A673 (cell line): ENCODE measurements at regions not wholly inside any gene's neighbourhood (a gene's known extent, or its start where the extent isn't known, plus 50 kb on each side); places are given as distances from the start of the nearest gene placed in this dataset.

Experiments used
- BruUV-seq: library from RNA; stranded (reverse); fragments of 400-500 nt; replicated peaks from 2 replicates; lab custom pipeline; 2021; lab: Mats Ljungman, UMichigan
- CTCF ChIA-PET: fragments of 300-600 bp; sonication (Branson Sonifier 250); formaldehyde crosslinking; loops from one replicate; lab custom pipeline; 2022; ENCODE audit warnings: antibody characterized with exemption; lab: Charles Lee
- POLR2A ChIA-PET: fragments of 300-600 bp; sonication (Branson Sonifier 250); formaldehyde crosslinking; loops from one replicate; lab custom pipeline; 2022; ENCODE audit warnings: antibody characterized with exemption; ENCODE audit not compliant: low non-redundant PET; lab: Charles Lee
- DNase-seq: peaks from one replicate; pipeline ENCODE4 v3.0.0-alpha.2; 2015; ENCODE audit warnings: low spot score
- H3K27ac ChIP-seq: fragments of 200-600 bp; sonication (generic); 2 replicates; pipeline ENCODE4 v1.5.1; 2016; ENCODE audit warnings: mixed run types, low read depth, mild to moderate bottlenecking, mixed read lengths, antibody characterized with exemption, low read length; ENCODE audit not compliant: poor library complexity, severe bottlenecking
- H3K27me3 ChIP-seq: fragments of 200-600 bp; sonication (generic); replicated peaks from 2 replicates; pipeline ENCODE4 v1.6.1; 2017; ENCODE audit warnings: mixed run types, low read depth, mild to moderate bottlenecking, mixed read lengths, antibody characterized with exemption, low read length; ENCODE audit not compliant: insufficient read depth, poor library complexity
- H3K36me3 ChIP-seq: fragments of 200-600 bp; sonication (generic); 2 replicates; pipeline ENCODE4 v1.6.1; 2016; ENCODE audit warnings: mixed run types, mild to moderate bottlenecking, mixed read lengths, antibody characterized with exemption, low read length; ENCODE audit not compliant: insufficient read depth, poor library complexity, severe bottlenecking
- H3K4me1 ChIP-seq: fragments of 200-600 bp; sonication (generic); 2 replicates; pipeline ENCODE4 v1.6.1; 2017; ENCODE audit warnings: mixed run types, mild to moderate bottlenecking, mixed read lengths, antibody characterized with exemption, low read length; ENCODE audit not compliant: insufficient read depth, poor library complexity, severe bottlenecking
- H3K4me3 ChIP-seq: fragments of 200-600 bp; sonication (generic); 2 replicates; pipeline ENCODE4 v1.5.1; 2016; ENCODE audit warnings: low read depth, mixed run types, mild to moderate bottlenecking, mixed read lengths, low read length; ENCODE audit not compliant: poor library complexity, severe bottlenecking
- H3K9me3 ChIP-seq: fragments of 200-600 bp; sonication (generic); 2 replicates; pipeline ENCODE4 v1.6.1; 2016; ENCODE audit warnings: mixed run types, low read depth, mild to moderate bottlenecking, mixed read lengths, antibody characterized with exemption, low read length; ENCODE audit not compliant: poor library complexity, severe bottlenecking
- CTCF ChIP-seq: fragments of 300-800, 200-600 bp; sonication (generic); conservative IDR thresholded peaks from 2 replicates; pipeline ENCODE4 v1.5.1; 2017; ENCODE audit warnings: low read depth, mild to moderate bottlenecking, antibody characterized with exemption, low read length, moderate library complexity, mixed read lengths
- EZH2 ChIP-seq: fragments of 200-600 bp; sonication (generic); IDR thresholded peaks from 2 replicates; pipeline ENCODE4 v1.6.1; 2017; ENCODE audit warnings: borderline replicate concordance, low read depth, mild to moderate bottlenecking, mixed read lengths, antibody characterized with exemption, low read length; ENCODE audit not compliant: poor library complexity, severe bottlenecking
- intact Hi-C: fragments of 100-400 bp; cut with micrococcal nuclease; formaldehyde crosslinking; loops from one replicate; pipeline ENCODE4 v1.10.0; 2022; ENCODE audit not compliant: unreplicated experiment

DNA sequence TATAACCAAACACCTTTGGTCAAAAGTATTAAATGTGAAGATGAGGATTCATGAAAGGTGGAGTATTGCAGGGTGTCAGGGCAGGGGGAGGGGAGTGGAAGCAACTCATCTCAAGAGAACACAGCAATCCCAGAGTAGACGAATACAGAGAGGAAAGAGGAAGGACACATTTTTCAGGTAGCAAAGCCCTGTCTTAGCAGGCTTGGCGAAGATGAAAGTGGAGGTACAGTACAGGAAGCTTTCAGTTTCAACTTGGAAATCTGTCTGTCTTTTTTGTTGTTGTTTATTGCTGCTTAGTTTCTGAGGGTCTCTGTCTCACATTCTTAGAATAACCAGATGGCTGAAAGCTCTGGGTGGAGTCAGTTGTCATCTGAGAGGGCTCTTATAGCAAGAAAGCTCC is 80.8 kb upstream of the GPR149 start:
- no peaks in the 10 kb centered on the region for H3K4me1 ChIP-seq
- DNase-seq = no peak
- no peak overlapping the region for H3K4me3 ChIP-seq
- BruUV-seq = no TSS peak
- no peaks in the 10 kb centered on the region for H3K36me3 ChIP-seq
- H3K27ac ChIP-seq = no peak overlapping the region
- H3K27me3 ChIP-seq = no peaks in the 10 kb centered on the region
- TF ChIP-seq CTCF = no peak
- no peak for TF ChIP-seq EZH2
- CTCF ChIA-PET = no interaction called here
- intact Hi-C loops = no loop called here
- H3K9me3 ChIP-seq = no peaks in the 10 kb centered on the region
- POLR2A ChIA-PET = no interaction called here

- no peak for DNase-seq
- CTCF ChIA-PET = no interaction called here
- BruUV-seq = no TSS peak
- H3K36me3 ChIP-seq = no peaks in the 10 kb centered on the region
- POLR2A ChIA-PET = no interaction called here
- no peak overlapping the region for H3K4me3 ChIP-seq
- intact Hi-C loops = no loop called here
- H3K9me3 ChIP-seq = no peaks in the 10 kb centered on the region
- H3K27me3 ChIP-seq = no peaks in the 10 kb centered on the region
- no peak overlapping the region for H3K27ac ChIP-seq
- no peak for TF ChIP-seq CTCF
- no peaks in the 10 kb centered on the region for H3K4me1 ChIP-seq
Observed at GRCh38 chr3:154507727-154508126, 77.7 kb upstream of the GPR149 start.

- H3K36me3 ChIP-seq = no peaks in the 10 kb centered on the region
- DNase-seq = no peak
- no peak overlapping the region for H3K27ac ChIP-seq
- no peaks in the 10 kb centered on the region for H3K9me3 ChIP-seq
- H3K4me1 ChIP-seq = no peaks in the 10 kb centered on the region
- H3K27me3 ChIP-seq = no peaks in the 10 kb centered on the region
- BruUV-seq = no TSS peak
- POLR2A ChIA-PET = no interaction called here
- CTCF ChIA-PET = no interaction called here
- intact Hi-C loops = no loop called here
- TF ChIP-seq CTCF (no peak), EZH2 (no peak)
- no peak overlapping the region for H3K4me3 ChIP-seq
Observed at GRCh38 chr3:154496978-154497377, 67.0 kb upstream of the GPR149 start.
